ENCODE measurements at regions not wholly inside any gene's neighbourhood (a gene's known extent, or its start where the extent isn't known, plus 50 kb on each side); places are given as distances from the start of the nearest gene placed in this dataset.

DNA sequence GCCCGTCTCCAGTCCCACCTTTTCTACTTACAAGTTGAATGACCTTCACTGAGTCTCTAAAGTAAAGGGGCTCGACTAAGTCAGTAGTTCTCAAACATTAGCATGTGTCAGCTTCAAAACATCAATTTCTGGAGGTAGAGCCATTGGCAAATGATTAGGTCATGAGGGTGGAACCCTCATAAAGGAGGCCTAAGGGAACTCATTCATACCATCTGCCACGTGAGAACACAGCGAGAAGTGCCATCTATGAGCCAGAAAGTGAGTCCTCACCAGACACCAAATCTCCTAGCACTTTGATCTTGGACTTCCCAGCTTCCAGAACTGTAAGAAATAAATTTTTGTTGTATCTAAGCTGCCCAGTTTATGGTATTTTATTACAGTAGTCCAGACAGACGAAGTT, 129.8 kb downstream of the MEX3B start:
- no peaks in the 10 kb centered on the region for H3K27me3 ChIP-seq
- DNase-seq (no peak), ATAC-seq (no peak)
- 68 to 80% methylated on average over 5 of the region's 5 CpGs for WGBS, 2 donors
- H3K27ac ChIP-seq: no peak overlapping the region
- peaks cover 0 to 18% (median 0%) of the 10 kb centered on the region in 3 donors for H3K9me3 ChIP-seq
- peaks cover 4% of the 10 kb centered on the region for H3K4me1 ChIP-seq
- no peak overlapping the region for H3K4me3 ChIP-seq
- intact Hi-C loops (cut with DNase I): no loop called here
- no peaks in the 10 kb centered on the region for H3K36me3 ChIP-seq (replicated peaks in 1 of 2; ENCODE audit: insufficient read depth in 1 of 2, low read depth in 2 of 2)
- TF ChIP-seq, protein P1, sequence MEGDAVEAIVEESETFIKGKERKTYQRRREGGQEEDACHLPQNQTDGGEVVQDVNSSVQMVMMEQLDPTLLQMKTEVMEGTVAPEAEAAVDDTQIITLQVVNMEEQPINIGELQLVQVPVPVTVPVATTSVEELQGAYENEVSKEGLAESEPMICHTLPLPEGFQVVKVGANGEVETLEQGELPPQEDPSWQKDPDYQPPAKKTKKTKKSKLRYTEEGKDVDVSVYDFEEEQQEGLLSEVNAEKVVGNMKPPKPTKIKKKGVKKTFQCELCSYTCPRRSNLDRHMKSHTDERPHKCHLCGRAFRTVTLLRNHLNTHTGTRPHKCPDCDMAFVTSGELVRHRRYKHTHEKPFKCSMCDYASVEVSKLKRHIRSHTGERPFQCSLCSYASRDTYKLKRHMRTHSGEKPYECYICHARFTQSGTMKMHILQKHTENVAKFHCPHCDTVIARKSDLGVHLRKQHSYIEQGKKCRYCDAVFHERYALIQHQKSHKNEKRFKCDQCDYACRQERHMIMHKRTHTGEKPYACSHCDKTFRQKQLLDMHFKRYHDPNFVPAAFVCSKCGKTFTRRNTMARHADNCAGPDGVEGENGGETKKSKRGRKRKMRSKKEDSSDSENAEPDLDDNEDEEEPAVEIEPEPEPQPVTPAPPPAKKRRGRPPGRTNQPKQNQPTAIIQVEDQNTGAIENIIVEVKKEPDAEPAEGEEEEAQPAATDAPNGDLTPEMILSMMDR (IDR thresholded peaks at IDR 0.05): no peak
- no peak for TF ChIP-seq POLR2A (IDR thresholded peaks at IDR 0.05)

GRCh38 chr15:81914734-81915256, 131.0 kb downstream of the MEX3B start:
- TF ChIP-seq, protein P1 (IDR thresholded peaks at IDR 0.05): no peak
- no peak for TF ChIP-seq POLR2A (IDR thresholded peaks at IDR 0.05)
- H3K27me3 ChIP-seq: no peaks in the 10 kb centered on the region
- intact Hi-C loops (cut with DNase I): no loop called here
- peaks cover 0 to 18% (median 0%) of the 10 kb centered on the region in 3 donors for H3K9me3 ChIP-seq
- H3K36me3 ChIP-seq (replicated peaks in 1 of 2; ENCODE audit: insufficient read depth in 1 of 2, low read depth in 2 of 2): no peaks in the 10 kb centered on the region
- no peak overlapping the region for H3K4me3 ChIP-seq
- peaks cover 4% of the 10 kb centered on the region for H3K4me1 ChIP-seq
- WGBS, 2 donors: 28 to 51% methylated on average over 4 to 7 of the region's 7 CpGs
- no peak for ATAC-seq
- peak; percentile 7 to 15 (median 12) for DNase-seq
- no peak overlapping the region for H3K27ac ChIP-seq

DNA sequence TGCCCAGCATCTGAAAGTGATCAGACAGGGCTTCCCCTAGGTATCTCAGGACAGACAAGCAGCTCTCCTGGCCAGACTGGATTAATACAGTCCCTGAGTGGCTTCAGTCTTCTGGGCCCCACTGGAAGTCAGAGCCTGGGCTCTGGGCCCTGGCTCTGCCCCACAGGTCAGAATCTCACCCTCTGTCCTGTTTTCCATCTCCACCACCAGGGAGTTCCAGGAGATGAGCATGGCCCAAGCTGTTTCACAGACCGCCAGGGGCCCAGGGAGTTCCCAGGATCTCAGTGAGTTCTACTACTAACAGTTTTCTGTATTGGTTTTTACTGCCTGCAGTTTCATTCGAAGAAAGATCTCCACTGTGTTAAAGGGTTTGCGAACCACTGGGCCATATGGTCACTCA, 131.5 kb downstream of the MEX3B start:
- WGBS, 2 donors: 72 to 87% methylated on average over 3 of the region's 3 CpGs
- Histone ChIP-seq H3K9me3 (peaks cover 0 to 14% (median 0%) of the 10 kb centered on the region in 3 donors), H3K4me1 (peaks cover 4% of the 10 kb centered on the region), H3K4me3 (no peak overlapping the region), H3K27ac (no peak overlapping the region), H3K27me3 (no peaks in the 10 kb centered on the region), H3K36me3 (replicated peaks in 1 of 2; ENCODE audit: insufficient read depth in 1 of 2, low read depth in 2 of 2) (no peaks in the 10 kb centered on the region)
- no peak for DNase-seq
- intact Hi-C loops (cut with DNase I): no loop called here
- TF ChIP-seq POLR2A (IDR thresholded peaks at IDR 0.05): no peak
- TF ChIP-seq, protein P1 (IDR thresholded peaks at IDR 0.05): no peak
- no peak for ATAC-seq

DNA sequence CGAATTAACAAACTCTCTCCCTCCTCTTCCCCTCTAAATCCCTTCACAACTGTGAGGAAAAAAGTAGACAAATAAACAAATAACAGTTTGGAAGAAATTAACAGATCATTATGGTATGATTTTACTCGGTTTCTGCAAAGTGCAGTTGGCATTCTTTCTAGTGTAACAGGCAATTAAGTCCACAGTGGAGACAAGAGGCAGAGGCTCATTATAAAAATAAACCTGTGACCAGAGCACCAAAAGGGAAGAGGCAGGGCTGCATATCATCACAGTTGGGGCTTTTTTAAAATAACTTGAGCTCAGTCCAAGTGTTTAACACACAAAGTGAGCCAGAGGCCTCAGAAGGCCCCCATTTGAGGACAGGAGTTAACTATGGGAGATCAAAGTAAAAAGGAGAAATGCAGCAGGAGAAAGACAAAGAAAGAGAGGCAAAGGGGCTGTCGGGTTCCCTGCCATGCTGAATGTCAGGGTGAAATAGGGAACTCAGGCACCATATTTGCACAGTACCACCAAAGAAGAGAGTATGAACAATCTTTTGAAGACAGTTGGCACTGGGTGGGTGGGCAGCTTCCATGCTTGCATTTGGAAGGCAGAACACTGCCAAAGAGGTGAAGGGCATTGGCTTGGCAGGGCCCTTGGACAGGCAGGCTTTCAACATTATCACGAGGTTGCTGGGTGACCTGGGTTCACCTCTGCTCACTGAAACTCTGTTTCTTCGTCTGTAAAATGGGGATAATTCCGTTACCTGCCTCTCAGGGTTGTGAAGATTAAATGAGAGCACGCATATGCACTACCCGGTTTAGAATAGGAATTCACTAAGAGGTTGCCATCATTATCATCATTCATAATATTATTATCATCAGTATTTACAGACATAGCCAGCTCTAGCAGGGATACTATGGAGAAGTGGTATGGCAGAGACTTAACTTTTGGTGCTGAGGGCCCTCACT, 134.5 kb downstream of the MEX3B start:
- ATAC-seq: no peak
- no peak overlapping the region for H3K27ac ChIP-seq
- no peaks in the 10 kb centered on the region for H3K36me3 ChIP-seq (replicated peaks in 1 of 2; ENCODE audit: insufficient read depth in 1 of 2, low read depth in 2 of 2)
- H3K27me3 ChIP-seq: no peaks in the 10 kb centered on the region
- DNase-seq: no peak
- intact Hi-C loops (cut with DNase I): no loop called here
- H3K4me3 ChIP-seq: no peak overlapping the region
- TF ChIP-seq POLR2A (IDR thresholded peaks at IDR 0.05): no peak
- TF ChIP-seq, protein P1 (IDR thresholded peaks at IDR 0.05): no peak
- H3K4me1 ChIP-seq: peaks cover 4% of the 10 kb centered on the region
- H3K9me3 ChIP-seq: no peaks in the 10 kb centered on the region
- 56 to 65% methylated on average over 8 of the region's 8 CpGs for WGBS, 2 donors
